ENCODE measurements at regions not wholly inside any gene's neighbourhood (a gene's known extent, or its start where the extent isn't known, plus 50 kb on each side); places are given as distances from the start of the nearest gene placed in this dataset.

GRCh38 chr4:158055668-158056067, 117.2 kb downstream of the GASK1B start:
- TF ChIP-seq CTCF (conservative IDR thresholded peaks at IDR 0.05) (no peak), EZH2 (IDR thresholded peaks at IDR 0.05; ENCODE audit: low read depth) (no peak)

Data from PC-9 (cell line).